ENCODE measurements at regions not wholly inside any gene's neighbourhood (a gene's known extent, or its start where the extent isn't known, plus 50 kb on each side); places are given as distances from the start of the nearest gene placed in this dataset.
"Not testable (repeated sequence)": the region's sequence is repeated elsewhere in the genome, so short reads cannot be mapped to it uniquely, and the experiment has no call there.

- DNase-seq = no peak
- no peak overlapping the region for H3K27ac ChIP-seq
- TF ChIP-seq CTCF (IDR thresholded peaks at IDR 0.05; ENCODE audit: low read depth, low read length) = no peak
- H3K27me3 ChIP-seq (ENCODE audit: insufficient read depth, low read depth, severe bottlenecking) = no peaks in the 10 kb centered on the region
- H3K4me3 ChIP-seq (ENCODE audit: low read depth, low read length) = no peak overlapping the region
- no peaks in the 10 kb centered on the region for H3K36me3 ChIP-seq
- no peaks in the 10 kb centered on the region for H3K9me3 ChIP-seq (ENCODE audit: severe bottlenecking)
Observed at GRCh38 chr13:44311011-44311780, 62.4 kb upstream of the SERP2 start.

- Histone ChIP-seq H3K9me3 (ENCODE audit: severe bottlenecking) (no peaks in the 10 kb centered on the region), H3K27ac (no peak overlapping the region), H3K27me3 (ENCODE audit: insufficient read depth, low read depth, severe bottlenecking) (no peaks in the 10 kb centered on the region), H3K4me3 (ENCODE audit: low read depth, low read length) (no peak overlapping the region), H3K36me3 (no peaks in the 10 kb centered on the region)
- no peak for DNase-seq
- no peak for TF ChIP-seq CTCF (IDR thresholded peaks at IDR 0.05; ENCODE audit: low read depth, low read length)
Observed at GRCh38 chr13:44312131-44312530, 61.5 kb upstream of the SERP2 start.

GRCh38 chr13:44312834-44313551 is 60.6 kb upstream of the SERP2 start:
- no peaks in the 10 kb centered on the region for H3K27me3 ChIP-seq (ENCODE audit: insufficient read depth, low read depth, severe bottlenecking)
- H3K27ac ChIP-seq = no peak overlapping the region
- no peak for DNase-seq
- TF ChIP-seq CTCF (IDR thresholded peaks at IDR 0.05; ENCODE audit: low read depth, low read length) = no peak
- no peak overlapping the region for H3K4me3 ChIP-seq (ENCODE audit: low read depth, low read length)
- no peaks in the 10 kb centered on the region for H3K9me3 ChIP-seq (ENCODE audit: severe bottlenecking)
- H3K36me3 ChIP-seq = no peaks in the 10 kb centered on the region

GRCh38 chr13:44313674-44314073 is 60.0 kb upstream of the SERP2 start:
- Histone ChIP-seq H3K36me3 (no peaks in the 10 kb centered on the region), H3K4me3 (ENCODE audit: low read depth, low read length) (no peak overlapping the region), H3K9me3 (ENCODE audit: severe bottlenecking) (no peaks in the 10 kb centered on the region), H3K27ac (no peak overlapping the region), H3K27me3 (ENCODE audit: insufficient read depth, low read depth, severe bottlenecking) (no peaks in the 10 kb centered on the region)
- TF ChIP-seq CTCF (IDR thresholded peaks at IDR 0.05; ENCODE audit: low read depth, low read length) = no peak
- DNase-seq = no peak

- H3K36me3 ChIP-seq; H3K4me3 ChIP-seq (ENCODE audit: low read depth, low read length); H3K27me3 ChIP-seq (ENCODE audit: insufficient read depth, low read depth, severe bottlenecking); H3K9me3 ChIP-seq (ENCODE audit: severe bottlenecking); DNase-seq; H3K27ac ChIP-seq: not testable (repeated sequence)
Observed at GRCh38 chr13:44314160-44314559, 59.5 kb upstream of the SERP2 start.

- H3K27me3 ChIP-seq (ENCODE audit: insufficient read depth, low read depth, severe bottlenecking) = no peaks in the 10 kb centered on the region
- DNase-seq = no peak
- no peak overlapping the region for H3K4me3 ChIP-seq (ENCODE audit: low read depth, low read length)
- no peaks in the 10 kb centered on the region for H3K9me3 ChIP-seq (ENCODE audit: severe bottlenecking)
- TF ChIP-seq CTCF (IDR thresholded peaks at IDR 0.05; ENCODE audit: low read depth, low read length) = no peak
- H3K36me3 ChIP-seq = no peaks in the 10 kb centered on the region
- no peak overlapping the region for H3K27ac ChIP-seq
Observed at GRCh38 chr13:44317752-44318151, 55.9 kb upstream of the SERP2 start.

All from WERI-Rb-1 (cell line).